ENCODE measurements at regions not wholly inside any gene's neighbourhood (a gene's known extent, or its start where the extent isn't known, plus 50 kb on each side); places are given as distances from the start of the nearest gene placed in this dataset.

DNA sequence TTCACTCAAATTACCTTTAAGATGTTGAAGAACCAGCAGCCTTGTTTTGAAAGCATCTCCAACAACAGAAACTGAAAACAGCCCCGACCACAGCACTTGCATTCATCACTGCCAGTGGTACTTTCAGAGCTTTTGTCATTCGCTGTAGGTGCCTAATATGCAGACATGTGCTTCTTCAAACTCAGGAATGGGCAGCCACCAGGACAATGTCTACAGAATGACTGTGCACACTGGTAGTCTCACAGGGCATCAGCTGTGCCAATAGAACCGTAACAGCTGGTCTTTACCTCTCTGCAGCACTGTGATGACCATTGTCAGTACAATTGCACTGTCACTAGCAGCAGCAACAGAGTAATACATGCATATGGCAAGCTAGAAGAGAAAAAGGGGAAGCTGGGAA is 1149.7 kb downstream of the STPG2 start:
- TF ChIP-seq, protein P1, sequence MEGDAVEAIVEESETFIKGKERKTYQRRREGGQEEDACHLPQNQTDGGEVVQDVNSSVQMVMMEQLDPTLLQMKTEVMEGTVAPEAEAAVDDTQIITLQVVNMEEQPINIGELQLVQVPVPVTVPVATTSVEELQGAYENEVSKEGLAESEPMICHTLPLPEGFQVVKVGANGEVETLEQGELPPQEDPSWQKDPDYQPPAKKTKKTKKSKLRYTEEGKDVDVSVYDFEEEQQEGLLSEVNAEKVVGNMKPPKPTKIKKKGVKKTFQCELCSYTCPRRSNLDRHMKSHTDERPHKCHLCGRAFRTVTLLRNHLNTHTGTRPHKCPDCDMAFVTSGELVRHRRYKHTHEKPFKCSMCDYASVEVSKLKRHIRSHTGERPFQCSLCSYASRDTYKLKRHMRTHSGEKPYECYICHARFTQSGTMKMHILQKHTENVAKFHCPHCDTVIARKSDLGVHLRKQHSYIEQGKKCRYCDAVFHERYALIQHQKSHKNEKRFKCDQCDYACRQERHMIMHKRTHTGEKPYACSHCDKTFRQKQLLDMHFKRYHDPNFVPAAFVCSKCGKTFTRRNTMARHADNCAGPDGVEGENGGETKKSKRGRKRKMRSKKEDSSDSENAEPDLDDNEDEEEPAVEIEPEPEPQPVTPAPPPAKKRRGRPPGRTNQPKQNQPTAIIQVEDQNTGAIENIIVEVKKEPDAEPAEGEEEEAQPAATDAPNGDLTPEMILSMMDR (IDR thresholded peaks at IDR 0.05), result no peak
- TF ChIP-seq EP300 (IDR thresholded peaks at IDR 0.05; ENCODE audit: low read depth) (no peak), POLR2A (IDR thresholded peaks at IDR 0.05) (no peak), POLR2AphosphoS5 (IDR thresholded peaks at IDR 0.05) (no peak)

Data from transverse colon (tissue), 4 donors.